ENCODE measurements at regions not wholly inside any gene's neighbourhood (a gene's known extent, or its start where the extent isn't known, plus 50 kb on each side); places are given as distances from the start of the nearest gene placed in this dataset.

- TF ChIP-seq EZH2 (IDR thresholded peaks at IDR 0.05; ENCODE audit: low read depth) (no peak), CTCF (conservative IDR thresholded peaks at IDR 0.05) (no peak)
These were observed 136.3 kb upstream of the ASTN2 start for GRCh38 chr9:117551171-117551570.
